ENCODE measurements at regions not wholly inside any gene's neighbourhood (a gene's known extent, or its start where the extent isn't known, plus 50 kb on each side); places are given as distances from the start of the nearest gene placed in this dataset.

DNA sequence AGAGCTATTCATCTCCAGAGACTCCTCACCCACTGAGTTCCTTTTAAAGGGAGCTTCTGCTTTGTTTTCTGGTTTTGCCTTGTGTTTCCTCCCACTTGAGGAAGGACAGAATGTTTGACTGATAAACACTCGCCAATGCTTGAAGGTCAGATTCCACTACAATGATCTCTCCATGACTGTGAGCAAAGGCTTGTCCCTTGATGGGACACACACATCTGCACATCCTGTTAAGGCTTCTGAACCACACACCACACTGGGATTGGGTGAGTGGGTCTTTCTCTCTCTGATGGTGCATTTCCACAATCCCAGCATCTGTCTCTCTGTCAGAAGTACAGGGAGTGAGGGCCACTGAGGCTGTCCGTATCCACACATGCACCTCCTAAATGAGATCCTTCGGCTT lies 245.3 kb downstream of the IRS2 start:
- TF ChIP-seq, protein P1, sequence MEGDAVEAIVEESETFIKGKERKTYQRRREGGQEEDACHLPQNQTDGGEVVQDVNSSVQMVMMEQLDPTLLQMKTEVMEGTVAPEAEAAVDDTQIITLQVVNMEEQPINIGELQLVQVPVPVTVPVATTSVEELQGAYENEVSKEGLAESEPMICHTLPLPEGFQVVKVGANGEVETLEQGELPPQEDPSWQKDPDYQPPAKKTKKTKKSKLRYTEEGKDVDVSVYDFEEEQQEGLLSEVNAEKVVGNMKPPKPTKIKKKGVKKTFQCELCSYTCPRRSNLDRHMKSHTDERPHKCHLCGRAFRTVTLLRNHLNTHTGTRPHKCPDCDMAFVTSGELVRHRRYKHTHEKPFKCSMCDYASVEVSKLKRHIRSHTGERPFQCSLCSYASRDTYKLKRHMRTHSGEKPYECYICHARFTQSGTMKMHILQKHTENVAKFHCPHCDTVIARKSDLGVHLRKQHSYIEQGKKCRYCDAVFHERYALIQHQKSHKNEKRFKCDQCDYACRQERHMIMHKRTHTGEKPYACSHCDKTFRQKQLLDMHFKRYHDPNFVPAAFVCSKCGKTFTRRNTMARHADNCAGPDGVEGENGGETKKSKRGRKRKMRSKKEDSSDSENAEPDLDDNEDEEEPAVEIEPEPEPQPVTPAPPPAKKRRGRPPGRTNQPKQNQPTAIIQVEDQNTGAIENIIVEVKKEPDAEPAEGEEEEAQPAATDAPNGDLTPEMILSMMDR (conservative IDR thresholded peaks at IDR 0.05; ENCODE audit: low read depth, low read length), result no peak
- TF ChIP-seq EZH2 (IDR thresholded peaks at IDR 0.05; ENCODE audit: low read length, unreplicated experiment) (no peak), EZH2phosphoT487 (IDR thresholded peaks at IDR 0.05; ENCODE audit: borderline replicate concordance, low read length) (no peak)

Measured in PC-3 (cell line).